GM12878 (cell line): ENCODE measurements at regions not wholly inside any gene's neighbourhood (a gene's known extent, or its start where the extent isn't known, plus 50 kb on each side); places are given as distances from the start of the nearest gene placed in this dataset.

ENCODE experiments used
- ATAC-seq: fragments of 200-7000 bp; cut with Tn5 transposase; 3 replicates; pipeline ENCODE4 v1.9.1; 2020; ENCODE audit warnings: mild to moderate bottlenecking, moderate library complexity
- BruUV-seq: library from RNA; stranded (reverse); fragments of 400-500 nt; replicated peaks from 2 replicates; lab custom pipeline; 2021; lab: Mats Ljungman, UMichigan
- CTCF ChIA-PET: fragments of 300-600 bp; sonication (Branson Sonifier 250); formaldehyde crosslinking; extraction: SDS; loops from one replicate; lab custom pipeline; 2021; ENCODE audit warnings: inconsistent platforms; lab: Yijun Ruan, JAX
- POLR2A ChIA-PET: fragments of 350-600 bp; formaldehyde crosslinking; extraction: SDS; loops from one replicate; lab custom pipeline; 2021; ENCODE audit warnings: inconsistent platforms; lab: Charles Lee
- RAD21 ChIA-PET: fragments of 300-600 bp; sonication (Branson Sonifier 250); formaldehyde crosslinking; loops from one replicate; lab custom pipeline; 2023; ENCODE audit warnings: antibody characterized with exemption; ENCODE audit not compliant: unreplicated experiment; lab: Charles Lee
- SMC1A ChIA-PET: fragments of 300-600 bp; sonication (Branson Sonifier 250); formaldehyde crosslinking; loops from one replicate; lab custom pipeline; 2023; ENCODE audit not compliant: unreplicated experiment, uncharacterized antibody; lab: Charles Lee
- DNase-seq: peaks from one replicate; pipeline ENCODE4 v3.0.0-alpha.2; 2011; ENCODE audit warnings: low read depth, low spot score
- FAIRE-seq: peaks from 3 replicates; lab custom pipeline; 2011; peaks lifted over from hg19 to GRCh38; lab: Jason Lieb, UNC
- H2AFZ ChIP-seq: 2 replicates; pipeline ENCODE4 v1.6.0; 2011; ENCODE audit warnings: low read depth, low read length, control low read depth; ENCODE audit not compliant: control insufficient read depth
- H3K27ac ChIP-seq: 2 replicates; pipeline ENCODE4 v1.5.1; 2011; ENCODE audit warnings: control low read depth; ENCODE audit not compliant: control insufficient read depth, insufficient read depth
- H3K27me3 ChIP-seq, 2 experiments: replicated peaks in 1 of 2; 2 replicates each; pipeline versions ENCODE4 v1.6.0 to v1.6.1; 2011; ENCODE audit warnings: low read length in 1 of 2; ENCODE audit not compliant: control insufficient read depth in 2 of 2, insufficient read depth in 2 of 2
- H3K36me3 ChIP-seq, 2 experiments: 2 replicates each; pipeline ENCODE4 v1.5.1; 2011; ENCODE audit warnings: low read length in 1 of 2; ENCODE audit not compliant: control insufficient read depth in 2 of 2, insufficient read depth in 2 of 2
- H3K4me1 ChIP-seq: 2 replicates; pipeline ENCODE4 v1.6.1; 2011; ENCODE audit warnings: mild to moderate bottlenecking, low read length, moderate library complexity, mixed read lengths; ENCODE audit not compliant: control insufficient read depth, insufficient read depth
- H3K4me2 ChIP-seq: 2 replicates; pipeline ENCODE4 v1.6.0; 2011; ENCODE audit warnings: control low read depth; ENCODE audit not compliant: control insufficient read depth, insufficient read depth
- H3K4me3 ChIP-seq: fragments of 200-600 bp; sonication (generic); 2 replicates; pipeline ENCODE4 v1.5.1; 2016
- H3K79me2 ChIP-seq: 2 replicates; pipeline ENCODE4 v1.6.0; 2011; ENCODE audit warnings: low read length; ENCODE audit not compliant: control insufficient read depth, insufficient read depth
- H3K9ac ChIP-seq: 2 replicates; pipeline ENCODE4 v1.8.0; 2011; ENCODE audit warnings: low read length, control low read depth, mixed read lengths; ENCODE audit not compliant: control insufficient read depth, insufficient read depth
- H3K9me3 ChIP-seq: replicated peaks from 3 replicates; pipeline ENCODE4 v1.5.1; 2011; ENCODE audit warnings: mild to moderate bottlenecking, low read length; ENCODE audit not compliant: control insufficient read depth, insufficient read depth
- H4K20me1 ChIP-seq: 2 replicates; pipeline ENCODE4 v1.6.0; 2011; ENCODE audit not compliant: control insufficient read depth, insufficient read depth
- EP300 ChIP-seq, 2 experiments: fragments of 150-350 bp in 1 of 2; IDR thresholded peaks; 2 replicates each; pipeline ENCODE4 v1.6.1; 2011 to 2012; ENCODE audit warnings: low read depth in 2 of 2, low read length in 2 of 2, borderline replicate concordance in 1 of 2, improper control_type of control experiment in 1 of 2, inconsistent platforms in 1 of 2; ENCODE audit not compliant: control insufficient read depth in 1 of 2
- ETV6 ChIP-seq, 2 experiments: fragments of 450-650 bp in 1 of 2; IDR thresholded peaks in 1 of 2; conservative IDR thresholded peaks in 1 of 2; 2 replicates each; pipeline ENCODE4 v1.6.1; 2014; ENCODE audit warnings: antibody characterized with exemption in 1 of 2, borderline replicate concordance in 1 of 2, low read depth in 1 of 2, mild to moderate bottlenecking in 1 of 2, moderate library complexity in 1 of 2
- HDAC2 ChIP-seq: fragments of 200-600 bp; sonication (generic); IDR thresholded peaks from 2 replicates; pipeline ENCODE4 v1.6.1; 2017
- KLF5 ChIP-seq: fragments of 450-650 bp; IDR thresholded peaks from 2 replicates; pipeline ENCODE4 v1.6.1; 2014; ENCODE audit warnings: mild to moderate bottlenecking; ENCODE audit not compliant: partially characterized antibody
- NR2C2 ChIP-seq: IDR thresholded peaks from 2 replicates; pipeline ENCODE4 v1.6.1; 2011; ENCODE audit warnings: borderline replicate concordance, low read depth; ENCODE audit not compliant: control insufficient read depth, insufficient read length
- POLR2AphosphoS5 ChIP-seq: IDR thresholded peaks from 2 replicates; pipeline ENCODE4 v1.6.1; 2011; ENCODE audit warnings: mild to moderate bottlenecking, low read length, inconsistent platforms
- TARDBP ChIP-seq: IDR thresholded peaks from 2 replicates; pipeline ENCODE4 v1.6.1; 2016; ENCODE audit warnings: borderline replicate concordance
- TCF12 ChIP-seq: IDR thresholded peaks from 2 replicates; pipeline ENCODE4 v1.6.1; 2011; ENCODE audit warnings: low read depth, mild to moderate bottlenecking, low read length
- WGBS: methylation state at CpG from one replicate; pipeline ENCODE4 v1.1.6; 2016; ENCODE audit warnings: low lambda C conversion rate; ENCODE audit not compliant: insufficient replicate concordance, insufficient coverage; ENCODE audit errors: missing lambda C conversion rate; 5-methylcytosine and 5-hydroxymethylcytosine counted together
- in situ Hi-C: fragments of 300-500 bp; cut with MboI; formaldehyde crosslinking; loops from 9 replicates; pipeline ENCODE4 v1.14.3; 2018; ENCODE audit warnings: mixed read lengths
- intact Hi-C: fragments of 100-400 bp; cut with micrococcal nuclease; formaldehyde crosslinking; loops from one replicate; pipeline ENCODE4 v1.14.2; 2022; ENCODE audit not compliant: unreplicated experiment
- TF ChIP-seq, protein P1 (sequence below): fragments of 450-650 bp; IDR thresholded peaks from 2 replicates; pipeline ENCODE4 v1.6.1; 2017; ENCODE audit warnings: mild to moderate bottlenecking, low read depth, inconsistent platforms; ENCODE audit not compliant: poor library complexity, severe bottlenecking

DNA sequence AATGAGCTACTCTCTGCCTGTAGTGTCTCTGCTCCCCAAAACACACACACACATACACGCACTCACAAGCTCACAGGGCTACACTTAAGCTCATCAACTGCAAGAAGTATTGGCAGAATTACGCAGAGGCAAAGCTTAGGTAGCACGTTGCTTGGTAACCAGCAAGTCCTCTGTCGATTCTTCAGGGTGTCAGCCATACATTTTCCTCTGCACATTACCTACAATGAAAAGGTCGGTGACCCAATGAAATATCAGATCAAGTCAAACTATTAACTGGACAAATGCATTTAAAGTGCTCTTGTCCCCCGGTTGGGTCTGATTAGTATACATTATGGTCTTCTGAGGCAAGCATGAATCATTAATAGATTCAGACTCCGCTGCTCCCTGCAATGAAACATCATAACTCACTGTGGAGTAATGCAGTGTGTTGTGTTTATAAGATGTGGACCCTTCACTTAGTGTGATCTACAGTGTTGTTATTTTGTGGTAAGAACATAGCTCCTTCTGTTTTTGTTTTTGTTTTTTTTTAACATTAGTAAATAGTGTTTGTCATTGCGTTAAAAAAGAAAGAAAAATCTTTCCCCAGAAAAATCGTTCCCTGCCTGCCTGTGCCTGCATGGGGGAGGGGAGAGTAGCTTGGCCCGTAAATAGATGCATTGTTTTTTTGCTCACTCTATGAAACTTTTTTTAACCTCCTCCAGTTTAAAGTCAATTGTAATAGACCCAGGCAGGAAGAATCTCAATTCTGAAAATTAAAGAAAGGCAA is 325.5 kb downstream of the SFMBT2 start:
- intact Hi-C loops (no loop called here), in situ Hi-C loops (no loop called here)
- Histone ChIP-seq H2AFZ (no peak overlapping the region), H3K4me1 (no peaks in the 10 kb centered on the region), H3K36me3 (no peaks in the 10 kb centered on the region), H3K27me3 (peaks cover 2 to 5% of the 10 kb centered on the region in 2 experiments; a peak in 2 of 4 replicates), H3K9me3 (no peaks in the 10 kb centered on the region), H3K4me3 (no peak overlapping the region), H3K27ac (no peak overlapping the region), H3K4me2 (no peak overlapping the region), H4K20me1 (no peaks in the 10 kb centered on the region), H3K9ac (no peak overlapping the region), H3K79me2 (no peaks in the 10 kb centered on the region)
- RAD21 ChIA-PET = no interaction called here
- DNase-seq (no peak), ATAC-seq (no peak), FAIRE-seq (no peak)
- POLR2A ChIA-PET = no interaction called here
- BruUV-seq = no TSS peak
- 36% methylated on average over 10 of the region's 10 CpGs for WGBS
- SMC1A ChIA-PET = interaction anchor here (0.8 kb wide), 1 partner anchor 19 kb away, joined by 3 read pairs; no protein-coding TSS in a partner anchor
- TF ChIP-seq NR2C2 = no peak
- no peak for TF ChIP-seq ETV6 (conservative IDR thresholded peaks at IDR 0.05 in 1 of 2, IDR thresholded peaks at IDR 0.05 in 1 of 2; ENCODE audit: borderline replicate concordance in 1 of 2, low read depth in 1 of 2)
- TF ChIP-seq POLR2AphosphoS5 = no peak
- no peak for TF ChIP-seq KLF5
- TF ChIP-seq, protein P1, sequence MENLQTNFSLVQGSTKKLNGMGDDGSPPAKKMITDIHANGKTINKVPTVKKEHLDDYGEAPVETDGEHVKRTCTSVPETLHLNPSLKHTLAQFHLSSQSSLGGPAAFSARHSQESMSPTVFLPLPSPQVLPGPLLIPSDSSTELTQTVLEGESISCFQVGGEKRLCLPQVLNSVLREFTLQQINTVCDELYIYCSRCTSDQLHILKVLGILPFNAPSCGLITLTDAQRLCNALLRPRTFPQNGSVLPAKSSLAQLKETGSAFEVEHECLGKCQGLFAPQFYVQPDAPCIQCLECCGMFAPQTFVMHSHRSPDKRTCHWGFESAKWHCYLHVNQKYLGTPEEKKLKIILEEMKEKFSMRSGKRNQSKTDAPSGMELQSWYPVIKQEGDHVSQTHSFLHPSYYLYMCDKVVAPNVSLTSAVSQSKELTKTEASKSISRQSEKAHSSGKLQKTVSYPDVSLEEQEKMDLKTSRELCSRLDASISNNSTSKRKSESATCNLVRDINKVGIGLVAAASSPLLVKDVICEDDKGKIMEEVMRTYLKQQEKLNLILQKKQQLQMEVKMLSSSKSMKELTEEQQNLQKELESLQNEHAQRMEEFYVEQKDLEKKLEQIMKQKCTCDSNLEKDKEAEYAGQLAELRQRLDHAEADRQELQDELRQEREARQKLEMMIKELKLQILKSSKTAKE = no peak
- no peak for TF ChIP-seq EP300 (IDR thresholded peaks at IDR 0.05; ENCODE audit: borderline replicate concordance in 1 of 2, control insufficient read depth in 1 of 2, low read depth in 2 of 2, low read length in 2 of 2)
- TF ChIP-seq HDAC2 = no peak
- no peak for TF ChIP-seq TARDBP
- no peak for TF ChIP-seq TCF12
- CTCF ChIA-PET = interaction anchor here (0.7 to 1.8 kb wide), 3 partner anchors 18 to 165 kb away, joined by 3 to 5 read pairs (median 4); no protein-coding TSS in a partner anchor
